GM18520 (cell line): ENCODE measurements at regions not wholly inside any gene's neighbourhood (a gene's known extent, or its start where the extent isn't known, plus 50 kb on each side); places are given as distances from the start of the nearest gene placed in this dataset.

Experiments
- ATAC-seq: cut with Tn5 transposase; IDR thresholded peaks from one replicate; pipeline ENCODE4 v1.9.1; 2021; ENCODE audit not compliant: unreplicated experiment

DNA sequence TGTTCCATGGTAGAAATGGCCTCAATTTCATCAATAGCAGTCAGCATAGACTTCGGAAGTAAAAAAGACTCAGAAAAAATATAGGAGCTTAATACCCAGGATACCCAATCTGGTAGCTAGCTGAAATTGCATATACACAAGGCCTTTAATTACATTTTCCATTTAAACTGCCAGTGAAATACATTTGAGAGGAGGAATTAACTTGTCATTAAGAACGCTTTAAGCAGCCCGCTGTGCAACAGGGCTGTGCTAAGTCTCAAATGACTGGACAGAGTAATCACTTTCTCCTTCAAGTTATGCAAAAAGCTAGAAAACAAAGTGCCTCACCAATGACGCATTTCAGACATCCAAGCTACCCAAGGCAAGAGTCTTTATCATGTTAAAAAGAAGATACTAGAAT is 558.8 kb downstream of the MBD2 start:
- no peak for ATAC-seq

- no peak for ATAC-seq
Observed at GRCh38 chr18:53664575-53664974, 559.9 kb downstream of the MBD2 start.

DNA sequence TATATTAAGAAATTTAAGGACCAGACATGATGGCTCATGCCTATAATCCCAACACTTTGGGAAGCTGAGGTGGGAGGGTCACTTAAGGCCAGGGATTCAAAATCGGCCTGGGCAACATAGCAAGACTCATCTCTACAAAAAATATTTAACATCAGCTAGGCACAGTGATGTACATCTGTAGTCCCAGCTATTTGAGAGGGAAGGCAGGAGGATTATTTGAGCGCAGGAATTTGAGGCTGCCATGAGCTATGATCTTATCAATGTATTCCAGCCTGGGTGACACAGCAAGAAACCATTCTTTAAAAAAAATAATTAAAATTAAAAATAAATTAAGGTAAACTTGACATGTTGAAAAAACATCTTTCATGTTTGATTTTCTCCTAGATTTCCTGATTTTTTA is 564.2 kb downstream of the MBD2 start:
- no peak for ATAC-seq

GRCh38 chr18:53657257-53657656 is 567.2 kb downstream of the MBD2 start:
- ATAC-seq = no peak

- no peak for ATAC-seq
Observed at GRCh38 chr18:53649621-53650020, 574.8 kb downstream of the MBD2 start.

DNA sequence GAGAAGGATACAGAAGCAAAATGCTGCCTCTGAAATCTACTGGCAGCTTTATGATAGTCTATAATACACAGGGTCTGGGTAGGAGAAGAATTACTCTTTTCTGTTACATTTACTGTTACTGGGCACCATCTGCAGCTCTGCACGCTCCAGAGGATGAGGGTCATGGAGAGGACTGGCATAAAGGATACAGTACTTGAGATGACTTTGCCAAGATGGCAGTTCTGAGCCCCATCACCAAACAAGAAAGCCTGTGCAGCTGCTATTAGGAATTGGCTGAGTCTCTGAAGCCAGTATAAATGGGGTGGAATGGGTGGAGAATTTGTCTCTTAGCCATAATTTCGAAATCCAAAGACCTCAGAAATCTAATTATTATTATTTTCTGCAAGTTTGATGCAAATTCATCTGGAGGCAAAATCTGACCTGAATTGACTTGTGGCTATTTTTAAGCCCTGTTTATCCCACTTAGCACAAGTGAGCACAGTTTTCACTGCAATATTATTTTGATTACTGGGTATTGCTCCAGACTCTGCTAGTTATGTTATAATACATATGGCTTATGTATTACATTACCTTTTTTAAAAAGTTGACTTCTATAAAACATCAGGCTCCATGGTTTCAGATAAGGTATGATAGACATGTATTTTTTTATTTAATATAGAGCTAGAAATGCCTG is 579.5 kb downstream of the MBD2 start:
- ATAC-seq = no peak

DNA sequence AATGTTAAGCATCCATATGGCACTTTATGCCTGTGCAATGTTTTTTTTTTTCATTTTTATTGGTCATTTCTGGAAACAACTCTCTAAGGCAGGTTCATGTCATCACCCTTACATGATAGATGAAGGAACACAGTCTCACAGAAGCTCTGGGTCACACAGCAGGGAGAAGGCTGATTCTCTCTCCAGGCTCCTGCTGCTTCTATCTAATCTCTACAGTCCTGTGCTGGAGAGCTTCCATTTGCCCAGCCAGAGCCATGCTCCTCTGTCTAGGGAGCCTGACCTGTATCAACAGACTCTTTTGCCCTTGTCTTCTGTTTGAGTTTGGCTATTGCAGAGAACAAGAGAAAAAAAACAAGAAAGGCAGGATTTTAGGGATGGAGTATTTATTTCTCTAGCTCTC is 584.8 kb downstream of the MBD2 start:
- ATAC-seq = no peak

- no peak for ATAC-seq
Observed at GRCh38 chr18:53629337-53629736, 595.1 kb downstream of the MBD2 start.

DNA sequence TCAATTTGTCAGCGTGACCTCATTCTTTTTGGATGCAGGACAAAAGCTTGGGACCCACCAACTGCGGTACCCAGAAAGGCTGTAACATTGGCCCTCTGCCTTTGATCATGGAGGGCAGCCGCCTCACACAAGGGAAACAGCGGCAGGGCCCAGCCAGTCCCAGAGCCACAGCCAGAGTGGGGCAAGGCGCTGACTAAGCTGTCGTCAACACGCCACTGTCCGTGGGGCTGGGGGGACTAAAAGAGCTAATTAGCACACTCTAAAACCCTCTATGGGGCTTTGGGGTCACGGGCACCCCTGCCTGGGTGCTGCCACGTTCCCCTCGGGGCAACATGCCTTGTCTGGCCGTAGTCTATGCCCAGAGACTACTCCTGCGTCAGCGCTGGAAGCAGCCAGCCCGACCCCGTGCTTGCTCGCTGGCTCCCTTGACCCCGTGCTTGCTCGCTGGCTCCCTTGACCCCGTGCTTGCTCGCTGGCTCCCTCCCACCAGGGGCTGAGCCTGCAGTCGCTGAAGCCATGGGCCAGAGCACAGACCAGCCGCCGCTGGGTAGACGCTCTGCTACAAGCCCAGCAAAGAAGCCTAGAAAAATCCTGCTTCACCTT is 598.4 kb downstream of the MBD2 start:
- ATAC-seq = no peak

DNA sequence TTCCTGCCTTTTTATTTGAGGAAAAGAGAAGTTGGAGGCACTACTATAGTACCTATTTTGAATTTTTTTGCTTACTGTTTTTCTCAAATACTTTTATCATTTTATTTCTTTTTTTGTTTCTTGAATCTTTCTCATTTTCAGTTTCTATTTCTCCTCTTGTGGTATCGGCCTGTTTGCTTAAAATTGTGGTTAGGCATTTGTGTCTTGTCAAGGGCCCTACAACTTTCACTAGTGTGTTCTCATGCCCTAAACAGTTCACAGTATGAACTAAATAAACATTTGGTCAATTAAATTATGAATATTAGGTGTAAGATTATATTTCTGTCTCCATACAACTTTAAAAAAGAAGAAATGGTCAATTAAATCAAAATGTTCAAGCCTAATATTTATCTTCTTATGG is 613.5 kb downstream of the MBD2 start:
- no peak for ATAC-seq

DNA sequence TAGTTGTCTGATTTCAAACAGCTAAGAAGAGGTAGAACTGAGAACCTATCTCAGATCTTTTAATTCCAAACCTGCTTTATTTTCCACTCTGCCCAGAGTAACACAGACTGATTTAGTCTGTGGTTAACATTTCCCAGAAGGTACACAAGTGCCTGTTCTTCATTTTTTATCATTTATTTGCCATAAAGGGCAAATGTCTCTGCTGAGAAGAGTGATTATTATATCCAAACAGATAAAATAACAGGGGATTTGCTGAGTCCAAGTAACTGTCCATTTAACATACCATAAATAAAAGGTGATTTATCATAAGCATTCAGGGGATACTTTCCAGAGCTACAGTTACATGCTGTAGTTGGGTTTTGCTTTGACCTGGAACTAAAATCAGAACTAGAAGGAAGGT is 617.7 kb downstream of the MBD2 start:
- no peak for ATAC-seq

DNA sequence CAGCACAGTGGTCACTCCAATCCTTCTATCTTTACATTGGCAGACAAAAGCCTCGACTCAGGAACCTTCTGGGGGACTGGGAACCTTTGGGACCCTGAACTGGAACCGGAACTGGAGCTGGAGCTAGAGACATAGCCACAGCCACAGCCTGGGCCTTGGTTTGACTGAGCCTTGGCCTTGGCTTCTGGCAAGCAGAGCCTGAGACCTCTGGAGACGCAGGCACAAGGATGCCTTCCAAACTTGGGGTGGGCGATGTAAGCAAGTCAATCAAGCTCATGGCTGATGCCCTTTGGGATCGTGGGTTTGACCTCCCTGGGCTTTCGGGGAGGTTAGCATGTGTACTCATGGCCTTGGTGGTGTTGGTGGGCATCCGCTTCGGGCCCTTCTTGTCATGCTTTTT is 619.3 kb downstream of the MBD2 start:
- ATAC-seq = no peak

DNA sequence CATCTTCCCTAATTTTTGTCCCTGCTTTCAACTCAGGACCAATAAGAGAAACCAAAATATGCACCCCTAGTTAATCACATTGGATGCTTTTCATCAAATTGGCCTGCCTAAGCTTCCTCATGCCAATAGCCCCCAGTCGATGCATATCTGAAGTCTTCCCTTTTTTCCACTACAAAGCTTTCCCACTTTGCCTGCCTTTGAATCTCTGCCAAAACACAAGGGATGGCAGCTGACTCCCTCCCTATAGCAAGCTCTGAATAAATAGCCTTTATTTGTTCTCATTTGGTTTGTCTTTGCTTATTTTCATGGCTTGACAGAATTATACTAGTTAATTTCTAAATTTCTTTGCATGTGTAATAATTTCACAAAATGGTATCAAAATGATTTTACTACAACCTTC is 621.2 kb downstream of the MBD2 start:
- ATAC-seq = no peak

GRCh38 chr18:53601344-53601743 is 623.1 kb downstream of the MBD2 start:
- no peak for ATAC-seq

GRCh38 chr18:53586923-53587322 is 637.5 kb downstream of the MBD2 start:
- no peak for ATAC-seq
